Naive thymus-derived CD8-positive, alpha-beta T cell (primary cell): ENCODE measurements at regions not wholly inside any gene's neighbourhood (a gene's known extent, or its start where the extent isn't known, plus 50 kb on each side); places are given as distances from the start of the nearest gene placed in this dataset.
A peak's percentile ranks its signal among the peaks of the same experiment; 100 is the strongest.

ENCODE experiments used
- ATAC-seq, 2 donors: fragments of 150-1000 bp; cut with Tn5 transposase in 1 of 2; sonication (Bioruptor Pico), chemical (Tn5 transposase) in 1 of 2; 1 replicate in 1 of 2; 2 replicates in 1 of 2; pipeline ENCODE4 v1.10.0; 2021; ENCODE audit warnings: mild to moderate bottlenecking in 2 of 2, moderate library complexity in 2 of 2
- POLR2A ChIA-PET: fragments of 350-600 bp; sonication (Branson Sonifier 250); formaldehyde crosslinking; loops from one replicate; lab custom pipeline; 2021; ENCODE audit warnings: antibody characterized with exemption; lab: Charles Lee
- DNase-seq, 10 donors: peaks; one replicate each; pipeline versions ENCODE4 v3.0.0 to v3.0.0-alpha.2; 2020 to 2022
- H3K27ac Mint-ChIP-seq, 10 donors: one replicate each; pipeline ENCODE4 v1.8.0; 2020 to 2022; ENCODE audit warnings: mild to moderate bottlenecking in 10 of 10, mixed read lengths in 10 of 10, moderate library complexity in 4 of 10, inconsistent platforms in 1 of 10
- H3K27me3 Mint-ChIP-seq, 5 donors: one replicate each; pipeline ENCODE4 v1.8.0; 2021 to 2022; ENCODE audit warnings: mixed read lengths in 5 of 5
- H3K36me3 Mint-ChIP-seq, 3 donors: one replicate each; pipeline ENCODE4 v1.8.0; 2020 to 2022; ENCODE audit warnings: mixed read lengths in 3 of 3, mild to moderate bottlenecking in 2 of 3, inconsistent platforms in 1 of 3
- H3K4me1 Mint-ChIP-seq, 4 donors: one replicate each; pipeline ENCODE4 v1.8.0; 2021 to 2022; ENCODE audit warnings: mixed read lengths in 4 of 4
- H3K4me3 Mint-ChIP-seq, 10 donors: one replicate each; pipeline ENCODE4 v1.8.0; 2020 to 2022; ENCODE audit warnings: mild to moderate bottlenecking in 10 of 10, mixed read lengths in 10 of 10, moderate library complexity in 6 of 10, inconsistent platforms in 1 of 10
- H3K9me3 Mint-ChIP-seq, 9 donors: one replicate each; pipeline ENCODE4 v1.8.0; 2020 to 2022; ENCODE audit warnings: mixed read lengths in 9 of 9, mild to moderate bottlenecking in 3 of 9, inconsistent platforms in 1 of 9, moderate library complexity in 1 of 9

GRCh38 chr4:80134936-80135701 lies 62.1 kb upstream of the ANTXR2 start:
- Mint-ChIP-seq H3K9me3 (no peaks in the 10 kb centered on the region), H3K27me3 (peaks cover 0 to 2% (median 0%) of the 10 kb centered on the region in 5 donors), H3K27ac (peak overlapping the region in 2 of 10 donors; percentile 11 to 74), H3K36me3 (no peaks in the 10 kb centered on the region), H3K4me3 (no peak overlapping the region), H3K4me1 (peaks cover 17 to 30% (median 26%) of the 10 kb centered on the region in 4 donors)
- DNase-seq (no peak), ATAC-seq (no peak)
- POLR2A ChIA-PET = interaction anchor here (1.0 kb wide), 1 partner anchor 15 kb away, joined by 3 read pairs; no protein-coding TSS in a partner anchor

- Mint-ChIP-seq H3K9me3 (no peaks in the 10 kb centered on the region), H3K4me3 (no peak overlapping the region), H3K4me1 (peaks cover 15 to 28% (median 19%) of the 10 kb centered on the region in 4 donors), H3K27me3 (peaks cover 0 to 2% (median 0%) of the 10 kb centered on the region in 5 donors), H3K36me3 (no peaks in the 10 kb centered on the region), H3K27ac (no peak overlapping the region)
- no peak for ATAC-seq
- DNase-seq = no peak
- POLR2A ChIA-PET = no interaction called here
These were observed 60.3 kb upstream of the ANTXR2 start for GRCh38 chr4:80133240-80133783.

DNA sequence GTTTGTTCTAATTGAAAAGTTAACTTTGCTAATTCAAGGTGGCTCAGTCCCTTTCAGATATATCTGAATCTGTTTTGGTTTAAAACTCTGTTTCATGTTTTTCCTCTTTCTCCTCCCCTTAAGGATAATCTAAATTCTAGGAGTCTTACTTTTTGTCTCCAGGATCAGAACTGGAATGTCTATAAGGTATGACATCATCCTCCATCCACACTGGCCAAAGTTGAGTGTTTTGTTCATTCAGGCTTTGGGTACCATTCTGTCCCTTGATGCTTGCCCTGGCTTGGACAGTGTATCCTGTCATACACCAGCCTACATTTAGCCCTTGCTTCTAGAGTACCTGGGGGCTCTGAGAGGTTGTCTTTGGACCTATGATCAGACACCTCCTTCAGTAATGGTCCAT lies 56.8 kb upstream of the ANTXR2 start:
- Mint-ChIP-seq H3K9me3 (no peaks in the 10 kb centered on the region), H3K4me3 (no peak overlapping the region), H3K27ac (peak overlapping the region in 3 of 10 donors; percentile 4 to 91 (median 78)), H3K27me3 (peaks cover 0 to 2% (median 0%) of the 10 kb centered on the region in 5 donors), H3K36me3 (no peaks in the 10 kb centered on the region), H3K4me1 (peaks cover 19 to 48% (median 41%) of the 10 kb centered on the region in 4 donors)
- POLR2A ChIA-PET = interaction anchor here (2.3 kb wide), 1 partner anchor 53 kb away, joined by 8 read pairs; no protein-coding TSS in a partner anchor
- ATAC-seq (no peak), DNase-seq (no peak)

DNA sequence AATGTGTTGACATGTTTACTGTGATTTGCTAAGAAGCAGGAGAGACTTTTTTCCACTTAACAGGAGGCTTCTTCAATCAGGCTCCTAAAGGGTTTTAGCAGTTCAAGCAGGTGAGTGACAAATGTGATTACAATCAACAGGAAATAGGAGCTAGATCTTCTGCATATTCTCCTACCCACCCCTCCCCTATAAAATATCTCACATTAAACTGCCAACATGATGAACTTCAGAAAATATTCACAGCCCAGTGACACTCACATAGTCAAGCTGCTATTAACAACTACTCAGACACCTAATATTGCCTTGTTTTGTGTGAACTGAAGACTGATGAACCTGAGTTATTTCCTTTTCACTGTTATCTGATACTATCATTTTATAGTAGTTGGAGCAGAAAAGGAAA lies 55.9 kb upstream of the ANTXR2 start:
- peaks cover 19 to 54% (median 45%) of the 10 kb centered on the region in 4 donors for H3K4me1 Mint-ChIP-seq
- H3K36me3 Mint-ChIP-seq = no peaks in the 10 kb centered on the region

DNA sequence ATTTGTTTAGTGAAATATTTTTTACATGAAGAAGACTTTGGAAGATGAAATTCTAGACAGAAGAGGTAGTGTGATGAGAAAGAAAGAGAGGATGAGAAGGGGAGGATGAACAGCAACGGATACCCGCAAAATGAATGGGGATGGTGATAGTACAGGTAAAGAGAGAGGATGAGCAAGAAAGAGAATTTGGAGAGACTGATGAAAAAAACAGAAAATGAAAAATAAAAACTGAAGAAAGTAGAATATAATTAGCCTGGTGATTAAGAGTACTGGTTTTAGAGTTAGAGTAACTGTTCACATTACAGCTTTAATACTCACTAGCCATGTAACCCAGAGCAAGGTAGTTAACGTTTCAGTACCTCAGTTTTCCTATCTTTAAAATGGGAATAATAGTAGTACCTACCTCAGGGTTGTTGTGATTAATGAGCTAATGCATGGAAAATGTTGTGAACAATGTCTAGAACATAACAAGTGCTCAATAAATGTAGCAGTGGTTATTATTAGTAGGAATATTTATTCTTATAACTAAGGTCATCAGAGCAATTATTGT lies 54.9 kb upstream of the ANTXR2 start:
- POLR2A ChIA-PET = interaction anchor here (2.3 kb wide), 1 partner anchor 55 kb away, joined by 8 read pairs; no protein-coding TSS in a partner anchor
- peaks cover 19 to 54% (median 45%) of the 10 kb centered on the region in 4 donors for H3K4me1 Mint-ChIP-seq
- H3K9me3 Mint-ChIP-seq = no peaks in the 10 kb centered on the region
- no peaks in the 10 kb centered on the region for H3K36me3 Mint-ChIP-seq
- H3K27me3 Mint-ChIP-seq = no peaks in the 10 kb centered on the region
- H3K27ac Mint-ChIP-seq = peak overlapping the region in 9 of 10 donors; percentile 21 to 91 (median 81)
- H3K4me3 Mint-ChIP-seq = peak overlapping the region in 4 of 10 donors; percentile 7 to 69 (median 43)
- DNase-seq = no peak
- no peak for ATAC-seq

More for the DNA sequence above, 55.9 kb upstream of the ANTXR2 start:
- Mint-ChIP-seq H3K9me3 (no peaks in the 10 kb centered on the region), H3K27ac (peak overlapping the region in 3 of 10 donors; percentile 74 to 91 (median 78)), H3K4me3 (peak overlapping the region in 2 of 10 donors; percentile 7 to 34), H3K27me3 (no peaks in the 10 kb centered on the region)
- POLR2A ChIA-PET = interaction anchor here (2.3 kb wide), 1 partner anchor 54 kb away, joined by 8 read pairs; no protein-coding TSS in a partner anchor
- DNase-seq (no peak), ATAC-seq (no peak)

DNA sequence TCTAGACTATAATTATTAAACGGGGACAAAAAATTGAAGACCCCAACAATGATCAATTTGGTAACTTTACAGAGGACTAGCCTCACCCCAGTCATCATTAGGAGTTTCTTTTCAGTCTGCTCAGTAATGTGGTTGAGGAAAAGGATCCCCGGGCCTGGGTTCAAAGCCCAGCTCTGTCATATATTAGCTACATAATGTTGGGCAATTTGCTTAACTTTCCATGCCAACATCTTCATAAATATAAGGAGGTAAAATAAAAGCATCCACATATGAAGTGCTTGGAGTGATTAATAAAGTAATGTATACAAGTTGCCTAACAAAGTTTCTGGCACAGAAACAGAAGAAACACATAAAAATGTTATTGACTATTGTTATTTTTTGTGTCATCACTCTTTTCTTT lies 53.4 kb upstream of the ANTXR2 start:
- ATAC-seq (no peak), DNase-seq (no peak)
- no peaks in the 10 kb centered on the region for H3K9me3 Mint-ChIP-seq
- H3K4me3 Mint-ChIP-seq = peak overlapping the region in 7 of 10 donors; percentile 11 to 59 (median 51)
- POLR2A ChIA-PET = interaction anchor here (1.4 to 2.7 kb wide), 5 partner anchors 10 to 76 kb away, joined by 4 to 39 read pairs (median 11); no protein-coding TSS in a partner anchor
- H3K27me3 Mint-ChIP-seq = no peaks in the 10 kb centered on the region
- H3K27ac Mint-ChIP-seq = peak overlapping the region; percentile 74 to 96 (median 91)
- H3K36me3 Mint-ChIP-seq = no peaks in the 10 kb centered on the region
- H3K4me1 Mint-ChIP-seq = peaks cover 19 to 54% (median 45%) of the 10 kb centered on the region in 4 donors

- Mint-ChIP-seq H3K27ac (peak overlapping the region; percentile 74 to 96 (median 91)), H3K27me3 (no peaks in the 10 kb centered on the region), H3K4me3 (peak overlapping the region; percentile 9 to 59 (median 49)), H3K4me1 (peaks cover 19 to 54% (median 45%) of the 10 kb centered on the region in 4 donors), H3K36me3 (no peaks in the 10 kb centered on the region), H3K9me3 (no peaks in the 10 kb centered on the region)
- POLR2A ChIA-PET = interaction anchor here (1.4 to 2.7 kb wide), 5 partner anchors 11 to 77 kb away, joined by 4 to 39 read pairs (median 11); no protein-coding TSS in a partner anchor
- ATAC-seq (peak; percentile 90 to 93), DNase-seq (peak in 9 of 10 donors; percentile 3 to 73 (median 48))
These were observed 52.5 kb upstream of the ANTXR2 start for GRCh38 chr4:80125252-80126177.

DNA sequence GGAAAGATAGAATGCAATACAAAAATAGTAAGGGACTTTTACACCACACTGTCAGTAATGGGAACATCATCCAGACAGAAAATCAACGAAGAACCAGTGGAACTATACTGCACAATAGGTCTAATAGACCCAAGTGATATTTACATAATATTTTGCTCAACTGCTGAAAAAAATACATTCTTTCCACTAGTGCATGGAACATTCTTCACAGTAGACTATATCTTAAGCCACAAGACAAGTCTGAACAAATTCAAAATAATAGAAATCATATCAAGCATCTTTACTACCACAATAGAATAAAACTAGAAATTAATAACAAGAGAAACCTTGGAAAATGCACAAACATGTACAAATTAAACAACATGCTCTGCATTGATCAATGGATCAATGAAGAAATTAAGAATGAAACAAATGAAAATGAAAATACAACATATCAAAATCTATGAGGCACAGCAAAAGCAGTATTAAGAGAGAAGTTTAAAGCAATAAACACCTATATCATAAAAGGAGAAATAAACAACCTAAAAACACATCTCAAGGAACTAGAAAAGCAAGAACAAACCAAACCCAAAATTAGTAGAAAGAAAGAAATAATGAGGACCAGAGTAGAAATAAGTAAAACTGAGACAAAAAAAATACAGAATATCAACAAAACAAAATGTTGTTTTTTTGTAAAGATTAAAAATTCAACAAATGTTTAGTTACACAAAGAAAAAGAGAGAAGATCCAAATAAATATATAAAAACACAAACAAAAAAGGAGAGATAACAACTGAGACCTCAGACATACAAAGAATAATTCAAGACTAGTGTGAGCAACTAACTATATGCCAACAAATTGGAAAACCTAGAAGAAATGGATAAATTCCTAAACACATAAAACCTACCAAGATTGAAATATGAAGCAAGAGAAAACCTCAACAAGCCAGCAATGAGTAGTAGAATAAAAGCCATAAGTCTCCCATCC lies 51.5 kb upstream of the ANTXR2 start:
- POLR2A ChIA-PET = interaction anchor here (1.7 to 2.7 kb wide), 4 partner anchors 15 to 78 kb away, joined by 6 to 39 read pairs (median 14); no protein-coding TSS in a partner anchor
- Mint-ChIP-seq H3K9me3 (no peaks in the 10 kb centered on the region), H3K4me1 (peaks cover 17 to 51% (median 45%) of the 10 kb centered on the region in 4 donors), H3K4me3 (peak overlapping the region in 2 of 10 donors; percentile 6 to 24), H3K36me3 (no peaks in the 10 kb centered on the region), H3K27ac (peak overlapping the region; percentile 74 to 96 (median 91)), H3K27me3 (no peaks in the 10 kb centered on the region)
- ATAC-seq = no peak
- no peak for DNase-seq
